Lower lobe of right lung (tissue), 2 donors: ENCODE measurements at regions not wholly inside any gene's neighbourhood (a gene's known extent, or its start where the extent isn't known, plus 50 kb on each side); places are given as distances from the start of the nearest gene placed in this dataset.

Experiments used
- ATAC-seq, 2 donors: fragments of 200-7000 bp; cut with Tn5 transposase; one replicate each; pipeline ENCODE4 v1.9.1; 2020 to 2022; ENCODE audit warnings: mild to moderate bottlenecking in 2 of 2, moderate library complexity in 2 of 2
- DNase-seq: peaks from one replicate; pipeline ENCODE4 v3.0.0-alpha.2; 2020
- H3K27ac ChIP-seq: fragments of 200-600 bp; one replicate; pipeline ENCODE4 v1.8.0; 2022
- H3K27me3 ChIP-seq: fragments of 200-600 bp; one replicate; pipeline ENCODE4 v1.8.0; 2022; ENCODE audit warnings: low read depth
- H3K36me3 ChIP-seq: fragments of 200-600 bp; one replicate; pipeline ENCODE4 v1.8.0; 2022; ENCODE audit warnings: mild to moderate bottlenecking
- H3K4me1 ChIP-seq: fragments of 200-600 bp; one replicate; pipeline ENCODE4 v1.8.0; 2022
- H3K4me3 ChIP-seq: fragments of 200-600 bp; one replicate; pipeline ENCODE4 v1.8.0; 2022; ENCODE audit warnings: mild to moderate bottlenecking
- H3K9me3 ChIP-seq: fragments of 200-600 bp; one replicate; pipeline ENCODE4 v1.8.0; 2022
- intact Hi-C: fragments of 100-400 bp; cut with DNase I; formaldehyde crosslinking; loops from one replicate; pipeline ENCODE4 v1.11.0; 2022
- TF ChIP-seq, protein P1 (sequence below): fragments of 200-600 bp; IDR thresholded peaks from one replicate; pipeline ENCODE4 v1.8.0; 2022; ENCODE audit warnings: antibody characterized with exemption, mild to moderate bottlenecking
- donor health status: DM: no; HTN: yes; CAD: no; lungs with severe emphysema.

DNA sequence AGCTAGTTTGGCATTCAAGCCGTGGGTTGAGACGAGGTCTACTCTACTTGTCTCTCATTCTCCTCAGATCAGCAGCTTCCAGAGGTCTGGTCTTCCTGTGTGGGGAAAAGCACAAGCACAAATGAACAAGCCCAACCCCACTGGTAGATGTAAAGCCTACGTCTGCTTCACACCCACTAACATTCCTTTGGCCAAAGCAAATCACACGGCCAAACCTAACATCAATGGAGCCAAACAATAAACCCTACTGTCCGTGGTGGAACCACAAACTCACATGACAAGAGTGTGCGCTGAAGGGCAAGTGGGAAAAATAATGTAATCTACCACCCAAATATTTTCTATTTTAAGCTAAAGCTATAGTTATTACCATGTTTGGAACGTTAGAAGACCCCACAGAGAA lies 179.3 kb upstream of the MGAT5 start:
- no peak for ATAC-seq
- H3K36me3 ChIP-seq: no peaks in the 10 kb centered on the region
- H3K4me1 ChIP-seq: peaks cover 11% of the 10 kb centered on the region
- intact Hi-C loops: no loop called here
- H3K9me3 ChIP-seq: no peaks in the 10 kb centered on the region
- H3K27ac ChIP-seq: no peak overlapping the region
- no peaks in the 10 kb centered on the region for H3K27me3 ChIP-seq
- DNase-seq: no peak
- H3K4me3 ChIP-seq: no peak overlapping the region
- TF ChIP-seq, protein P1, sequence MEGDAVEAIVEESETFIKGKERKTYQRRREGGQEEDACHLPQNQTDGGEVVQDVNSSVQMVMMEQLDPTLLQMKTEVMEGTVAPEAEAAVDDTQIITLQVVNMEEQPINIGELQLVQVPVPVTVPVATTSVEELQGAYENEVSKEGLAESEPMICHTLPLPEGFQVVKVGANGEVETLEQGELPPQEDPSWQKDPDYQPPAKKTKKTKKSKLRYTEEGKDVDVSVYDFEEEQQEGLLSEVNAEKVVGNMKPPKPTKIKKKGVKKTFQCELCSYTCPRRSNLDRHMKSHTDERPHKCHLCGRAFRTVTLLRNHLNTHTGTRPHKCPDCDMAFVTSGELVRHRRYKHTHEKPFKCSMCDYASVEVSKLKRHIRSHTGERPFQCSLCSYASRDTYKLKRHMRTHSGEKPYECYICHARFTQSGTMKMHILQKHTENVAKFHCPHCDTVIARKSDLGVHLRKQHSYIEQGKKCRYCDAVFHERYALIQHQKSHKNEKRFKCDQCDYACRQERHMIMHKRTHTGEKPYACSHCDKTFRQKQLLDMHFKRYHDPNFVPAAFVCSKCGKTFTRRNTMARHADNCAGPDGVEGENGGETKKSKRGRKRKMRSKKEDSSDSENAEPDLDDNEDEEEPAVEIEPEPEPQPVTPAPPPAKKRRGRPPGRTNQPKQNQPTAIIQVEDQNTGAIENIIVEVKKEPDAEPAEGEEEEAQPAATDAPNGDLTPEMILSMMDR: no peak

DNA sequence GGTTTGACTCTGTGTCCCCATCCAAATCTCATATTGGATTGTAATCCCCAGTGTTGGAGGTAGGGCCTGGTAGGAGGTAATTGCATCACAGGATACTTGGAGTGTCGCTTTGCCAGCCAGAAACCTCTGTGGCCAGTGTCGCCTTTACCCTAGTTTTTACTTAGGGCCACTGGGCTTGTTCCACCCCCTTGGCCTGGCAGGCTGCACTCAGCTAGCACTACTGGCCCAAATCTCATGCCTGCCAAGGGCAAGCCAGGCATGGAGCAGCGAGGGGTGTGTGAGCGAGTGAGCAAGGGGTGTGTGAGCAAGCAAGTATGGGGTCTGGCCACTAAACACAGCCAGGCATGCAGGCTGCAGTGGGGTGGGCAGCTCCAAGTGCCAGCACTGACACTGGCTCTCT lies 178.7 kb upstream of the MGAT5 start:
- H3K9me3 ChIP-seq: no peaks in the 10 kb centered on the region
- no peak overlapping the region for H3K27ac ChIP-seq
- ATAC-seq (no peak), DNase-seq (no peak)
- H3K27me3 ChIP-seq: no peaks in the 10 kb centered on the region
- H3K4me3 ChIP-seq: no peak overlapping the region
- H3K36me3 ChIP-seq: no peaks in the 10 kb centered on the region
- intact Hi-C loops: no loop called here
- peaks cover 11% of the 10 kb centered on the region for H3K4me1 ChIP-seq
- TF ChIP-seq, protein P1: no peak

DNA sequence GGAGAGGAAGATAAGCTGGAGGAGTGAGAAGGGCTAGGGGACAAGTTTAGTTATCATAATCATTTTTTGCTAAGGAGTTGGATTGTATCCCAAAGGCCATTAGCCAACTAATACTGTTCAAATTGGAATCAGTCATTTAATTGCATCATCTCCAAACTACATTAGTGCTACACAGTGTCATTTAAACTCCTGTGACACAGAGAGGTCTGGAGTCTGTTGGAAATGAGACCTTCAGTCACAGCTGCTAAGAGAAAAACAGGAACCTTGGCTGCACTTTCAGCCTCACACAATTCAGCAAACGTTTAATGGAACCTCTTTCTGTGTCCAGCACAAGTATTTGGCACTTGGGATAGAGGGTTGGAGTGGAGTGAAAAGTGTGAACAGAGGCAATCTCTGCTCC lies 175.5 kb upstream of the MGAT5 start:
- DNase-seq: no peak
- Histone ChIP-seq H3K36me3 (no peaks in the 10 kb centered on the region), H3K4me1 (peaks cover 11% of the 10 kb centered on the region), H3K27ac (no peak overlapping the region), H3K4me3 (no peak overlapping the region), H3K9me3 (no peaks in the 10 kb centered on the region), H3K27me3 (no peaks in the 10 kb centered on the region)
- intact Hi-C loops: no loop called here
- ATAC-seq: peak; percentile 37 to 62
- TF ChIP-seq, protein P1: no peak

DNA sequence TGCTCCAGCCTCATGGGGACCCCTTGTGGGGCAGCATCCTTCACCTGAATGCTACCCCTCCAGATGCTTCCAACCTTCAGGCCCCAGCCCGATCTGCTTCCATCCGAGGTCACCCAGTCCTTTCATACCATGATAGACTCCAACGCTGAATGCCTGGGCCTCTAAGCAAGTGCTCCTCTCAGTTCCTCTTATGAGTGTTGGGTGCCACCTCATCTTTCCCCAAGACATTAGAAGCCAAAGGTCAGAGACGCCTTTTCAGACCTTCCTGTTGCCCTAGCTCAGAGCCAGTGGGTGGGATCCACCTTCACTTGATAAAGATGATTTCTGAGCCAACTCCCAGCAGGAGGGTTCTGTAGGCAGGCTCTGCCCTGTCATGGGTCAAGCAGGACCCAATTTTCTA lies 174.5 kb upstream of the MGAT5 start:
- Histone ChIP-seq H3K4me1 (peaks cover 11% of the 10 kb centered on the region), H3K4me3 (no peak overlapping the region), H3K9me3 (no peaks in the 10 kb centered on the region), H3K27me3 (no peaks in the 10 kb centered on the region), H3K36me3 (no peaks in the 10 kb centered on the region), H3K27ac (no peak overlapping the region)
- ATAC-seq: peak; percentile 39 to 61
- intact Hi-C loops: no loop called here
- TF ChIP-seq, protein P1: no peak
- DNase-seq: no peak

DNA sequence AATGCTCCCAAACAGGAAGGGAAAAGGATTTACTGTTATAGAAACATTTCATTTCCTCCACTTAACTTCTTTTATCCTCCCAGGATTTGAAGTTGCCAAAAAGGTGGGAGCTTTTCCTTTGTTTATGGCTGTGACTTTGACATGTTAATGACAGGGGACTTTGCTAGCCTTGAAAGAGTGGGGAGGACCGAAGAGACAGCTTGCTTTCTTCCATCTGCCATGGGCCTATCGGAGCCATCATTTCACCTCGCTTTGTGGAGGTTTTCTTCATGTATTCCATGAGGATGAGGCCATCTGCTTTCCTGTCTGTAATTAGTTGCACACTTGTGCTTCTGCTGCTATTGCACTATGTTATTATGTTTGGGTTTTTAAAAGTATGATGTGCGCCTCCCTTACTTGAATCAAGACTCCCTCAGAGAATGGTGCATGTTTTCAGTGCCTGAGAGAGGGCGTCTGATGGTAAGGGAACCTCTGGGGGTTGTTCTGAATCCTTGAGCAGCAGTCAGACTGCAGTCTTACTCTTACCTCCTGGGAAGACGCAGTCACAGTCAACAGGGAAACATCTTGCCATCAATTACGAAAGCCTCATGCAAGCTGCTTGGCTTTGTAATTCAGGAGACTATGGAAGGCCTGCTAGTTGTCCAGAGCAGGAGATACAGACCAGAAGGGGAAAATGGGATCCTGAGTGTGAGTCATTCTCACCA lies 173.3 kb upstream of the MGAT5 start:
- Histone ChIP-seq H3K27ac (no peak overlapping the region), H3K27me3 (no peaks in the 10 kb centered on the region), H3K4me3 (no peak overlapping the region), H3K4me1 (peaks cover 11% of the 10 kb centered on the region), H3K9me3 (no peaks in the 10 kb centered on the region), H3K36me3 (no peaks in the 10 kb centered on the region)
- TF ChIP-seq, protein P1: no peak
- intact Hi-C loops: no loop called here
- no peak for ATAC-seq
- DNase-seq: no peak
